Fibroblast of the aortic adventitia (primary cell): ENCODE measurements at regions not wholly inside any gene's neighbourhood (a gene's known extent, or its start where the extent isn't known, plus 50 kb on each side); places are given as distances from the start of the nearest gene placed in this dataset.

Experiments
- DNase-seq: peaks from one replicate; pipeline ENCODE4 v3.0.0-alpha.2; 2010; ENCODE audit warnings: low read depth
- H3K4me3 ChIP-seq: 2 replicates; pipeline ENCODE4 v1.5.1; 2011; ENCODE audit warnings: low read depth, mild to moderate bottlenecking, control low read depth, low read length, moderate library complexity
- CTCF ChIP-seq: IDR thresholded peaks from 2 replicates; pipeline ENCODE4 v1.5.1; 2011; ENCODE audit warnings: mild to moderate bottlenecking, low read length, control low read depth, inconsistent platforms; ENCODE audit not compliant: insufficient read depth

GRCh38 chr11:45448561-45448960 is 162.4 kb upstream of the SYT13 start:
- no peak overlapping the region for H3K4me3 ChIP-seq
- no peak for DNase-seq
- TF ChIP-seq CTCF = no peak

GRCh38 chr11:45446998-45447397 is 160.9 kb upstream of the SYT13 start:
- no peak for TF ChIP-seq CTCF
- H3K4me3 ChIP-seq = no peak overlapping the region
- DNase-seq = no peak

- no peak overlapping the region for H3K4me3 ChIP-seq
- DNase-seq = no peak
- no peak for TF ChIP-seq CTCF
These were observed 160.3 kb upstream of the SYT13 start for GRCh38 chr11:45446434-45446833.

- no peak for DNase-seq
- H3K4me3 ChIP-seq = no peak overlapping the region
- no peak for TF ChIP-seq CTCF
These were observed 158.7 kb upstream of the SYT13 start for GRCh38 chr11:45444796-45445195.

- no peak for TF ChIP-seq CTCF
These were observed 154.0 kb upstream of the SYT13 start for GRCh38 chr11:45440111-45440510.

GRCh38 chr11:45436966-45437365 is 150.8 kb upstream of the SYT13 start:
- no peak overlapping the region for H3K4me3 ChIP-seq
- DNase-seq = no peak
- no peak for TF ChIP-seq CTCF

More at GRCh38 chr11:45440111-45440510, 154.0 kb upstream of the SYT13 start:
- DNase-seq = no peak
- no peak overlapping the region for H3K4me3 ChIP-seq

GRCh38 chr11:45436118-45436517 is 150.0 kb upstream of the SYT13 start:
- no peak for TF ChIP-seq CTCF
- no peak for DNase-seq
- H3K4me3 ChIP-seq = no peak overlapping the region
